ENCODE measurements at regions not wholly inside any gene's neighbourhood (a gene's known extent, or its start where the extent isn't known, plus 50 kb on each side); places are given as distances from the start of the nearest gene placed in this dataset.
"Not testable (repeated sequence)": the region's sequence is repeated elsewhere in the genome, so short reads cannot be mapped to it uniquely, and the experiment has no call there.

GRCh38 chr2:103402944-103403343 is 641.1 kb downstream of the TMEM182 start:
- Histone ChIP-seq H3K9me3 (no peaks in the 10 kb centered on the region), H3K27me3 (no peaks in the 10 kb centered on the region), H3K36me3 (no peaks in the 10 kb centered on the region), H3K4me3 (replicated peaks in 1 of 3) (no peak overlapping the region), H3K4me1 (no peaks in the 10 kb centered on the region), H3K27ac (no peak overlapping the region)
- intact Hi-C loops (cut with DNase I), result no loop called here
- TF ChIP-seq POLR2A (IDR thresholded peaks at IDR 0.05) (no peak), CTCF (IDR thresholded peaks at IDR 0.05) (no peak)
- no peak for DNase-seq
- 92% methylated on average over 5 of the region's 5 CpGs for WGBS, 2 donors

- H3K27ac ChIP-seq; intact Hi-C loops (cut with DNase I); DNase-seq; H3K9me3 ChIP-seq; H3K4me1 ChIP-seq; H3K4me3 ChIP-seq (replicated peaks in 1 of 3); H3K27me3 ChIP-seq; H3K36me3 ChIP-seq: not testable (repeated sequence)
- 94 to 95% methylated on average over 5 of the region's 5 CpGs for WGBS, 2 donors
Measured at GRCh38 chr2:103403388-103403787, 641.6 kb downstream of the TMEM182 start.

- no peaks in the 10 kb centered on the region for H3K27me3 ChIP-seq
- DNase-seq, result no peak
- TF ChIP-seq CTCF (IDR thresholded peaks at IDR 0.05) (no peak), POLR2A (IDR thresholded peaks at IDR 0.05) (no peak)
- intact Hi-C loops (cut with DNase I), result no loop called here
- no peak overlapping the region for H3K27ac ChIP-seq
- no peaks in the 10 kb centered on the region for H3K9me3 ChIP-seq
- H3K36me3 ChIP-seq, result no peaks in the 10 kb centered on the region
- no peaks in the 10 kb centered on the region for H3K4me1 ChIP-seq
- 91 to 96% methylated on average over 4 of the region's 4 CpGs for WGBS, 2 donors
- no peak overlapping the region for H3K4me3 ChIP-seq (replicated peaks in 1 of 3)
Measured at GRCh38 chr2:103410221-103410620, 648.4 kb downstream of the TMEM182 start.

GRCh38 chr2:103419506-103419905 is 657.7 kb downstream of the TMEM182 start:
- no peaks in the 10 kb centered on the region for H3K36me3 ChIP-seq
- no peak for TF ChIP-seq CTCF (IDR thresholded peaks at IDR 0.05)
- no peaks in the 10 kb centered on the region for H3K27me3 ChIP-seq
- no peaks in the 10 kb centered on the region for H3K9me3 ChIP-seq
- no peak overlapping the region for H3K4me3 ChIP-seq (replicated peaks in 1 of 3)
- no peaks in the 10 kb centered on the region for H3K4me1 ChIP-seq
- no peak overlapping the region for H3K27ac ChIP-seq
- DNase-seq, result no peak
- WGBS, 2 donors, result 82 to 84% methylated on average over 2 of the region's 2 CpGs
- intact Hi-C loops (cut with DNase I), result no loop called here

GRCh38 chr2:103423100-103423499 is 661.3 kb downstream of the TMEM182 start:
- no peak for TF ChIP-seq CTCF (IDR thresholded peaks at IDR 0.05)
- TF ChIP-seq POLR2A (IDR thresholded peaks at IDR 0.05), result no peak
- no peaks in the 10 kb centered on the region for H3K27me3 ChIP-seq
- intact Hi-C loops (cut with DNase I), result no loop called here
- H3K36me3 ChIP-seq, result no peaks in the 10 kb centered on the region
- no peak overlapping the region for H3K4me3 ChIP-seq (replicated peaks in 1 of 3)
- DNase-seq, result no peak
- no peaks in the 10 kb centered on the region for H3K4me1 ChIP-seq
- WGBS, 2 donors, result 95 to 97% methylated on average over 2 of the region's 2 CpGs
- H3K27ac ChIP-seq, result no peak overlapping the region
- H3K9me3 ChIP-seq, result no peaks in the 10 kb centered on the region

- H3K4me1 ChIP-seq, result no peaks in the 10 kb centered on the region
- no peak for DNase-seq
- H3K36me3 ChIP-seq, result no peaks in the 10 kb centered on the region
- TF ChIP-seq POLR2A (IDR thresholded peaks at IDR 0.05), result no peak
- no peak for TF ChIP-seq CTCF (IDR thresholded peaks at IDR 0.05)
- H3K27ac ChIP-seq, result no peak overlapping the region
- H3K9me3 ChIP-seq, result no peaks in the 10 kb centered on the region
- H3K4me3 ChIP-seq (replicated peaks in 1 of 3), result no peak overlapping the region
- intact Hi-C loops (cut with DNase I), result no loop called here
- WGBS, 2 donors, result 94 to 96% methylated on average over 3 of the region's 3 CpGs
- no peaks in the 10 kb centered on the region for H3K27me3 ChIP-seq
Measured at GRCh38 chr2:103427567-103427966, 665.7 kb downstream of the TMEM182 start.
